ENCODE measurements at regions not wholly inside any gene's neighbourhood (a gene's known extent, or its start where the extent isn't known, plus 50 kb on each side); places are given as distances from the start of the nearest gene placed in this dataset.

GRCh38 chr4:165634766-165635165, 238.3 kb upstream of the TLL1 start:
- intact Hi-C loops (cut with micrococcal nuclease) (no loop called here), dilution Hi-C loops (cut with MboI; ENCODE audit: extremely low pct_ligation_motif_present, low sequenced_read_pairs) (no loop called here)
- FAIRE-seq (peak; percentile 24), DNase-seq (ENCODE audit: low read depth, low spot score) (peak; percentile 17)
- ChIA-PET CTCF (no interaction called here), POLR2A (no interaction called here)
- no peak overlapping the region for H3K4me3 ChIP-seq (replicated peaks in 1 of 3; ENCODE audit: insufficient read depth in 1 of 3, low read depth in 1 of 3, low read length in 3 of 3)
- H3K27me3 ChIP-seq (ENCODE audit: control insufficient read depth in 2 of 2, insufficient read depth in 2 of 2, low read length in 2 of 2), result no peaks in the 10 kb centered on the region
- H4K20me1 ChIP-seq (replicated peaks; ENCODE audit: control insufficient read depth, extremely low read depth, insufficient read depth, low read length), result no peaks in the 10 kb centered on the region
- no peak overlapping the region for H2AFZ ChIP-seq (ENCODE audit: low read depth, low read length)
- BruUV-seq (replicated peaks), result no TSS peak
- no peak overlapping the region for H3K4me2 ChIP-seq (ENCODE audit: insufficient read depth, low read length)
- H3K36me3 ChIP-seq (ENCODE audit: control insufficient read depth in 2 of 2, extremely low read depth in 1 of 2, insufficient read depth in 2 of 2, low read length in 2 of 2), result no peaks in the 10 kb centered on the region
- no peaks in the 10 kb centered on the region for H3K9me1 ChIP-seq (replicated peaks; ENCODE audit: control insufficient read depth, extremely low read depth, insufficient read depth, low read length)
- no peak overlapping the region for H3K27ac ChIP-seq (ENCODE audit: insufficient read depth, low read depth, low read length)
- H3K4me1 ChIP-seq (ENCODE audit: control insufficient read depth, extremely low read depth, insufficient read depth, low read length), result no peaks in the 10 kb centered on the region
- no peaks in the 10 kb centered on the region for H3K79me2 ChIP-seq (ENCODE audit: control insufficient read depth, insufficient read depth, low read length)
- H3K9me3 ChIP-seq (replicated peaks; ENCODE audit: control insufficient read depth, insufficient read depth, low read length), result no peaks in the 10 kb centered on the region
- no peak overlapping the region for H3K9ac ChIP-seq (replicated peaks; ENCODE audit: extremely low read depth, insufficient read depth, low read length)
- no peak for TF ChIP-seq CTCF (IDR thresholded peaks at IDR 0.05; ENCODE audit: extremely low read depth in 1 of 2, insufficient read depth in 1 of 2, low read depth in 1 of 2, low read length in 2 of 2)
- no peak for TF ChIP-seq MAX (IDR thresholded peaks at IDR 0.05; ENCODE audit: insufficient read depth, insufficient read length)
- TF ChIP-seq JUN (IDR thresholded peaks at IDR 0.05; ENCODE audit: borderline replicate concordance, insufficient read depth, insufficient read length, low read depth), result no peak
- peak; percentile 62 for TF ChIP-seq FOS (IDR thresholded peaks at IDR 0.05; ENCODE audit: borderline replicate concordance, insufficient read depth, low read length)
- TF ChIP-seq MYC (IDR thresholded peaks at IDR 0.05; ENCODE audit: low read depth, low read length), result no peak
- no peak for TF ChIP-seq EZH2 (IDR thresholded peaks at IDR 0.05; ENCODE audit: borderline replicate concordance, low read depth, low read length, severe bottlenecking)
- TF ChIP-seq POLR2A (IDR thresholded peaks at IDR 0.05; ENCODE audit: low read depth, low read length), result no peak
- no peak for TF ChIP-seq POLR2AphosphoS5 (IDR thresholded peaks at IDR 0.05; ENCODE audit: insufficient read depth, low read depth, low read length)
